Heart left ventricle (tissue), 13 donors: ENCODE measurements at regions not wholly inside any gene's neighbourhood (a gene's known extent, or its start where the extent isn't known, plus 50 kb on each side); places are given as distances from the start of the nearest gene placed in this dataset.

Experiments
- POLR2A ChIP-seq, 2 donors: fragments of 450-650 bp; IDR thresholded peaks; one replicate each; pipeline ENCODE4 v1.6.1; 2017; ENCODE audit warnings: antibody characterized with exemption in 2 of 2, mild to moderate bottlenecking in 2 of 2, moderate library complexity in 2 of 2
- TF ChIP-seq, protein P1 (sequence below), 12 donors: fragments of 200-600 bp; sonication (generic) in 4 of 12; IDR thresholded peaks; one replicate each; pipeline versions ENCODE4 v1.5.0 to v1.8.0; 2018 to 2022; ENCODE audit warnings: antibody characterized with exemption in 12 of 12, mild to moderate bottlenecking in 5 of 12
- donor health status: ischemic (EF 13 %, LVEDD 7.1; RV severe dilation, severe dysfunction).
- donor health status: DM: no; HTN: yes; CAD: no.
- donor health status: DM: no; HTN: no; CAD: no.
- donor health status: ischemic (EF 25% LVEDD 6.9; RV normal size, moderate dysfunction).
- donor health status: ischemic (EF 25% LVEDD 5.7; RV mildly dilated, moderate dysfunction).
- donor health status: ischemic (EF 35%, LVEDD 5.7; RV mildly dilated, moderate dysfunction).
- donor health status: nonischemic (EF 11% LVEDD 7.7; RV severe dilation, severe dysfunction).
- donor health status: DM: yes; HTN: yes; CAD: no.
- donor health status: PGD.
- donor health status: ischemic (EF 29% LVEDD 5.4; RV normal size, mild dysfunction).
- donor health status: nonischemic (EF 23%, LVEDD 6.1; RV moderate dilation, normal function).

DNA sequence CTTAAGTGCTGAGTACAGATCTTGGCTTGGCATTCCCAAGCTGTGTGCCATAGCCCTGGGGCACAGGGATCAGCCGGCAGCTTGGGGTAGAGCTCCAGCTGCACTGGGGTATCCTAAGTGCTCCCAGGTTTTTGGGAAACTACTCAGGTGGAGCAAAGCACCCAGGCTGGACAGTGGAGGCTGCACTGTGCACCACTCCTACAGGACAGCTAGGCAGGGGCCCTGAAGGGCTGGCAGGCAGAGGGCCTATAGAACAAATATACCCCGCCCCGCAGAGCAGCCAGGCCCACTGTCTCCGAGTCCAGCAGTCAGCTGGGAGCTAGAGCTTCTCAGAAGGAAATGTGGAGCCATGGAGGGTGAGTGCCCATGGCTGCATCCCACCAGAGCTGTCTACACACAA lies 691.7 kb upstream of the ADGRL2 start:
- no peak for TF ChIP-seq POLR2A (IDR thresholded peaks at IDR 0.05)
- TF ChIP-seq, protein P1, sequence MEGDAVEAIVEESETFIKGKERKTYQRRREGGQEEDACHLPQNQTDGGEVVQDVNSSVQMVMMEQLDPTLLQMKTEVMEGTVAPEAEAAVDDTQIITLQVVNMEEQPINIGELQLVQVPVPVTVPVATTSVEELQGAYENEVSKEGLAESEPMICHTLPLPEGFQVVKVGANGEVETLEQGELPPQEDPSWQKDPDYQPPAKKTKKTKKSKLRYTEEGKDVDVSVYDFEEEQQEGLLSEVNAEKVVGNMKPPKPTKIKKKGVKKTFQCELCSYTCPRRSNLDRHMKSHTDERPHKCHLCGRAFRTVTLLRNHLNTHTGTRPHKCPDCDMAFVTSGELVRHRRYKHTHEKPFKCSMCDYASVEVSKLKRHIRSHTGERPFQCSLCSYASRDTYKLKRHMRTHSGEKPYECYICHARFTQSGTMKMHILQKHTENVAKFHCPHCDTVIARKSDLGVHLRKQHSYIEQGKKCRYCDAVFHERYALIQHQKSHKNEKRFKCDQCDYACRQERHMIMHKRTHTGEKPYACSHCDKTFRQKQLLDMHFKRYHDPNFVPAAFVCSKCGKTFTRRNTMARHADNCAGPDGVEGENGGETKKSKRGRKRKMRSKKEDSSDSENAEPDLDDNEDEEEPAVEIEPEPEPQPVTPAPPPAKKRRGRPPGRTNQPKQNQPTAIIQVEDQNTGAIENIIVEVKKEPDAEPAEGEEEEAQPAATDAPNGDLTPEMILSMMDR (IDR thresholded peaks at IDR 0.05) = no peak
